Gastrocnemius medialis (tissue), 4 donors: ENCODE measurements at regions not wholly inside any gene's neighbourhood (a gene's known extent, or its start where the extent isn't known, plus 50 kb on each side); places are given as distances from the start of the nearest gene placed in this dataset.

Source experiments
- CTCF ChIP-seq, 5 experiments: fragments of 450-650 bp in 3 of 5; fragments of 200-600 bp in 2 of 5; sonication (generic) in 2 of 5; IDR thresholded peaks in 4 of 5; conservative IDR thresholded peaks in 1 of 5; 1 replicate in 4 of 5; 2 replicates in 1 of 5; pipeline ENCODE4 v1.5.1; 2016 to 2019; ENCODE audit warnings: antibody characterized with exemption in 5 of 5, mild to moderate bottlenecking in 3 of 5, moderate library complexity in 3 of 5
- POLR2A ChIP-seq, 2 donors: fragments of 450-650 bp; IDR thresholded peaks; one replicate each; pipeline ENCODE4 v1.6.1; 2017; ENCODE audit warnings: antibody characterized with exemption in 2 of 2, mild to moderate bottlenecking in 2 of 2, moderate library complexity in 2 of 2

- TF ChIP-seq CTCF (IDR thresholded peaks at IDR 0.05 in 4 of 5, conservative IDR thresholded peaks at IDR 0.05 in 1 of 5) (no peak), POLR2A (IDR thresholded peaks at IDR 0.05) (no peak)
These were observed 144.4 kb upstream of the IGF1R start for GRCh38 chr15:98503970-98504369.
